Caki2 (cell line): ENCODE measurements at regions not wholly inside any gene's neighbourhood (a gene's known extent, or its start where the extent isn't known, plus 50 kb on each side); places are given as distances from the start of the nearest gene placed in this dataset.

Experiments used
- DNase-seq: peaks from one replicate; pipeline ENCODE4 v3.0.0-alpha.2; 2015; ENCODE audit warnings: low read depth
- in situ Hi-C: cut with HindIII; loops from 2 replicates; pipeline ENCODE4 v1.10.0; 2016; ENCODE audit warnings: low sequenced_read_pairs, low pct_unique_long_range_greater_than_20kb, mixed read lengths

GRCh38 chr7:367351-367901, 77.5 kb downstream of the FOXL3 start:
- DNase-seq = no peak
- in situ Hi-C loops = no loop called here

- no peak for DNase-seq
- in situ Hi-C loops = no loop called here
Observed at GRCh38 chr7:368651-369475, 78.9 kb downstream of the FOXL3 start.

- in situ Hi-C loops = no loop called here
- DNase-seq = no peak
Observed at GRCh38 chr7:369476-370258, 79.7 kb downstream of the FOXL3 start.

DNA sequence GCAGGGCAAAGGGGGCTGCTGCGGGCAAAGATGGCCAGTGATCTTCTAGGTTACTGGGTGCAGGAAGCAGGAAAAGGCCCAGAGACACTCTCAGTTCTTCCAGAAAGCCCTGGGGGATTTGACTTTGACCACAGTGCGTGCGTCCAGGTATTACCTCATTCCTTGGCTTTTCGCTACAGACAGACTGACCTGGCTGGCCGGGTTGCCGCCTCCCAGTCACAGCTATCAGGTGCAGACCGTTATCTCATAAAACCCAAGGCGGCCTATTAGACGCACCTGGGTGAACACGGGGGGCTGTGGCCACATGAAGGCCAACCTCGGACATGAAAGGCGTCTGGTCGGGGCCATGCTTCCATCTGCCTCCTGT, 80.3 kb downstream of the FOXL3 start:
- in situ Hi-C loops = no loop called here
- DNase-seq = no peak

- in situ Hi-C loops = no loop called here
- no peak for DNase-seq
Observed at GRCh38 chr7:370775-371118, 80.8 kb downstream of the FOXL3 start.

- no peak for DNase-seq
- in situ Hi-C loops = no loop called here
Observed at GRCh38 chr7:371119-371778, 81.3 kb downstream of the FOXL3 start.

DNA sequence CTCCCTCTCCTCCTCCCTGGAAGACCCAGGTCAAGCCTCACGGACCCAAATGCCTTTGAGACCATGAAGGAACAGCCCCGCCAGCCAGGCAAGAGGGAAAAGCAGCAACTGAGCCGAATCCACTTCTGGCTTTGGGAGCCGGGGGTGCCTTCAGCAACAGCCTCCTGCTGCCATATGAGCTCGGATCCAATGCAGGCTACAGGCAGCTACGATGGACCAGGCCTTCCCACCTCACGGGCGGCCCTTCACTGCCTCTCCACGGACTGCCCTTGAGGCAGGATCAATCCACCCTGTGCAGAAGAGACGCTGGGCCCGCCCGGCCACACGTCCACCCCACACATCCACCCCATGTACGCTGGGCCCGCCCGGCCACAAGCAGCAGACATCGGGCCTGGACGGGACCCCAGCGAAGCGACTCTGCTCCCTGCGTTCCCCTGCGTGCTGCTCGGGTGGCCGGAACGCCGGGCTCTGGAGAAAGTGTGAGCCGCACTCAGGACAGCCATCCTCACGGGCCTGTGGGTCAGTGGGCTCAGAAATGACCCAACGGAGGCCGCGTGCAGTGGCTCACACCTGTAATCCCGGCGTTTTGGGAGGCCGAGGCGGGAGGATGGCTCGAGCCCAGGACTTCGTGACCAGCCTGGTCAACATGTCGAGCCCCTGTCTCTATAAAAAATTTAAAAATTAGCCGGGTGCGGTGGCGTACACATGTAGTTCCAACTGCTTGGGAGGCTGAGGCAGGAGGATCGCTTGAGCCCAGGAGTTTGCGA, 82.0 kb downstream of the FOXL3 start:
- in situ Hi-C loops = no loop called here
- no peak for DNase-seq

DNA sequence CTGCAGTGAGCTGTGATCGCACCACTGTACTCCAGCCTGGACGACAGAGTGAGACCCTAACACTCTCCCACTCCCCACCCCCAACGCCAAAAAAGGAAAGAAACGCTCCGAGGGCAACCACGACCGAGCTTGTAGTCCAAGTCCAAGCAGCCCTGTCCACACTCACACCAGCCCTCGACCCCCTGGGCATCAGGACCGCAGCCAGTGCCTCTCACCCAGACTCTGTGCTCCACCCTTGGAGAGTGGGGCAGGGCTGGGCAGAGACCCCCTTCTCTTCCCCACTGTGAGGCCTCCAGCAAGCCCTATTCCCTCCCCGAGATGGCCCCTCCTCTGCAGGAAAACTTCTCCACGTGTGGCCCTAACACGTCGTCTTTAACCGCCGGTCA, 82.6 kb downstream of the FOXL3 start:
- DNase-seq = no peak
- in situ Hi-C loops = no loop called here

- in situ Hi-C loops = no loop called here
- DNase-seq = no peak
Observed at GRCh38 chr7:372932-373791, 83.2 kb downstream of the FOXL3 start.

GRCh38 chr7:373818-374705, 84.1 kb downstream of the FOXL3 start:
- no peak for DNase-seq
- in situ Hi-C loops = no loop called here

- in situ Hi-C loops = no loop called here
- DNase-seq = no peak
Observed at GRCh38 chr7:374706-375311, 84.8 kb downstream of the FOXL3 start.

- DNase-seq = no peak
- in situ Hi-C loops = no loop called here
Observed at GRCh38 chr7:375321-375831, 85.4 kb downstream of the FOXL3 start.

DNA sequence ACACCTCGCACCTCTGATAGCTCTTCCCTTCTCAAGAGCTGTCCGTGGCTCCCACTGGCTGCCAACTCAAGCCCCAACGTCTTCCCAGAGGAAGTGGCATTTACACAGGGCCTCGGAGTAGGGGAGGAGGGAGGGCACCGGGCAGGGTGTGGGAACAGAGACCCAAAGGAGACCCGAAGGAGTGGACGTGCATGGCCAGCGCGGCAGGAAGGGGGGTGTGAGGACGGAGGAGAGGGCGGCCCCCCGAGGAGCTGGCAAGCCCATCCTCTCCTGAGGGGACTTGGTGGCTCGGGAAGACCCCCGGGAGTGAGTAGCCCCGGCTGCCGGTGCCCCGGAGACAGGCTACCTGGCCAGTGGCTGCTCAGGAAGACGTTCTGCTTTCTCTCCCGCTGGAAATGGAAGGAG, 85.9 kb downstream of the FOXL3 start:
- in situ Hi-C loops = no loop called here

GRCh38 chr7:376306-377079, 86.5 kb downstream of the FOXL3 start:
- in situ Hi-C loops = no loop called here
- no peak for DNase-seq

More for the DNA sequence above, 85.9 kb downstream of the FOXL3 start:
- DNase-seq = no peak
